C4-2B (cell line): ENCODE measurements at regions not wholly inside any gene's neighbourhood (a gene's known extent, or its start where the extent isn't known, plus 50 kb on each side); places are given as distances from the start of the nearest gene placed in this dataset.
"Not testable (repeated sequence)": the region's sequence is repeated elsewhere in the genome, so short reads cannot be mapped to it uniquely, and the experiment has no call there.

Source experiments
- H3K27ac ChIP-seq: fragments of 450-650 bp; 2 replicates; pipeline ENCODE4 v1.5.1; 2017
- CTCF ChIP-seq: fragments of 450-650 bp; conservative IDR thresholded peaks from 2 replicates; pipeline ENCODE4 v1.5.1; 2017; ENCODE audit warnings: mild to moderate bottlenecking
- ZFX ChIP-seq: fragments of 450-650 bp; IDR thresholded peaks from 2 replicates; pipeline ENCODE4 v1.6.1; 2017

DNA sequence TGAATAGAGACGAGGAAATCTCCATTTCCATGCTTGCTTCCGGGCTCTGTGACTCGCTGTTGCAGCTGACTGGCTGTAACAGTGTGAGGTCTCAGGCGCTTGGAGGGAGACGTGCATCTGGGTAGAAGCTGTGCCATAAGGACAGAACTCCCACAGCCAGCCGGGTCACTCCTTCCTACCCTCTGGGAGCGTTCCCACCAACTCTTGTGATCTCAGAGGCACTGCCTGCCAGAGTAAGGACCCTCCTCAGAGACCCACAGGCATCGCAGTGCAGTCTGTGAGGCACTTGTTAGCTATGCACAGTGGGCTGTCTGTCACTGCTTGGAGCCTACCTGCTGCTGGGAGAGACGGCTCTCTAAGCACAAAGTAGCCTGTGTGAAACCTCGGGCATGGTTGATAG, 203.4 kb upstream of the SEMA6A start:
- no peak for TF ChIP-seq CTCF
- no peak for TF ChIP-seq ZFX
- H3K27ac ChIP-seq: no peak overlapping the region

DNA sequence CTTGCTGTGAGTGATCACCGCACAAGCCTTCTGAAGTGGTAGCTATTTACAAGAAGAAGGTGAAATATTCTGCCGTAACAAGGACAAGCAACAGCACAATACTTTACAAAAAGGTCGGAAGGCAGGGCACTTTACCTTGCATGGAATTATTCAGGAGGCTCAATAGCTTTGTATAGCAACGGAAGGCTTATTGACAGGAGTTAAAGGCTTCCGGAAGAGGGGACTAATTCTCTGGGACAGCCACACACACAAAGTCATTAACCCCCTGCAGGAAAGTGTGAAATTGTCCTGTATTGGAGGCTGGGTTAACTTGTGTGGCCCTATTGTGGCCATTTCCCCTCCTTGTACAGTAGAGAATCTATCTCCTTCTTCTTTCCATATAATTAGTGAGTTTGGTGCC, 199.3 kb upstream of the SEMA6A start:
- TF ChIP-seq CTCF (no peak), ZFX (no peak)
- H3K27ac ChIP-seq: no peak overlapping the region

DNA sequence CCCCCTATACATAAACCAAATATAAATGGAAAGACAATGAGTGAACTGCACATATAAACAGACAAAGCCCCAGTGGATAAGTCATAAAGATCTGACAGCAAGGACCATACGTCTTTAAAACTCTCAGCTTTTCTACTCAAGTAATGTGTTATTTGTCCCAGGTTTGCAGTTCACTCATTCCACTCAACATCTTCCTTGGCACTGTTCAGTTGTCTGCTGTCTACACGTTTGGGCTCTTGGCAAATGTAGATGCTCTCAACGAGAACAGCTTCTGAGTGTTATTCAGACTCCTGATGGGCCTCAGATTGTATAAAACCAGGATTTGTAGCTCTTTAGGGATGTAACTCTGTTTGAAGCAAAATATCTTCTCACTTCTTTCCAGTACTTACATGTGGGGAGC, 198.2 kb upstream of the SEMA6A start:
- no peak overlapping the region for H3K27ac ChIP-seq
- TF ChIP-seq ZFX: no peak
- no peak for TF ChIP-seq CTCF

- TF ChIP-seq ZFX: no peak
- no peak for TF ChIP-seq CTCF
- no peak overlapping the region for H3K27ac ChIP-seq
These were observed 197.5 kb upstream of the SEMA6A start for GRCh38 chr5:116772152-116772501.

GRCh38 chr5:116771466-116772151, 197.0 kb upstream of the SEMA6A start:
- H3K27ac ChIP-seq: no peak overlapping the region
- TF ChIP-seq CTCF (no peak), ZFX (no peak)

DNA sequence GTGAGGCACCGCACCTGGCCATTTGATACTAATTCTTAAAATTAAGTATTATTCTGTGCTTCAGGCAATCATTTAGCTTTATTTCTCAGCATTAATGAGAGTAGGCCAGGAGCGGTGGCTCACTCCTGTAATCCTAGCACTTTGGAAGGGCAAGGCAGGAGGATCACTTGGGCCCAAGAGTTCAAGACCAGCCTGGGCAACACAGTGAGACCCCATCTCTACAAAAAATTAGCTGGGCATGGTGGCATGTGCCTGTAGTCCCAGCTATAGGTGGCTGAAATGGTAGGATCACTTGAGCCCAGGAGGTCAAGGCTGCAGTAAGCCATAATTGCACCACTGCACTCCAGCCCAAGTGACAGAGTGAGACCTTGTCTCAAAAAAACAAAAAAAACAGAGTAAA, 195.3 kb upstream of the SEMA6A start:
- not testable (repeated sequence) for H3K27ac ChIP-seq

DNA sequence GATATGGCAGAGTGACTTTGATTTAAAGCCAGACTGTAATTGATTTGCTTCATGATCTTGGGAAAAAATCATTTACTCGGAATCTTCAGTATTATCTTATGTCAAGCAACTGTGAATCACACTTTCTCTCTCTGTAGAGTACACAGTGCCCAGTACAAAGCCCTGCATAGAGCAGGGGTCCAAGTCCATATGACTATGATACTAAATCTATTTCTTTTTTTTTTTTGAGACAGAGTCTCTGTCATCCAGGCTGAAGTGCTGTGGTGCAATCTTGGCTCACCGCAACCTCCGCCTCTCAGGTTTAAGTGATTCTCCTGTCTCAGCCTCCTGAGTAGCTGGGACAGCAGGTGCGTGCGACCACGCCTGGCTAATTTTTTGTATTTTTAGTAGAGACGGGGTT, 194.8 kb upstream of the SEMA6A start:
- H3K27ac ChIP-seq: no peak overlapping the region
- no peak for TF ChIP-seq ZFX
- TF ChIP-seq CTCF: no peak

GRCh38 chr5:116766470-116766947, 191.9 kb upstream of the SEMA6A start:
- TF ChIP-seq ZFX (no peak), CTCF (no peak)

More at GRCh38 chr5:116766470-116766947, 191.9 kb upstream of the SEMA6A start:
- H3K27ac ChIP-seq: no peak overlapping the region
